CD4-positive, alpha-beta T cell (primary cell): ENCODE measurements at regions not wholly inside any gene's neighbourhood (a gene's known extent, or its start where the extent isn't known, plus 50 kb on each side); places are given as distances from the start of the nearest gene placed in this dataset.

Experiments used
- ATAC-seq: fragments of 200-7000 bp; cut with Tn5 transposase; one replicate; pipeline ENCODE4 v1.10.0; 2022; ENCODE audit warnings: mild to moderate bottlenecking; ENCODE audit not compliant: poor library complexity
- CTCF ChIA-PET: fragments of 350-600 bp; sonication (Branson Sonifier 250); formaldehyde crosslinking; loops from one replicate; lab custom pipeline; 2021; ENCODE audit warnings: antibody characterized with exemption, inconsistent platforms; lab: Charles Lee
- POLR2A ChIA-PET: fragments of 350-600 bp; sonication (Branson Sonifier 250); formaldehyde crosslinking; loops from one replicate; lab custom pipeline; 2021; ENCODE audit warnings: antibody characterized with exemption, inconsistent platforms; lab: Charles Lee
- DNase-seq, 14 experiments: peaks; one replicate each; pipeline ENCODE4 v3.0.0-alpha.2; 2013 to 2020; ENCODE audit warnings: mixed read lengths in 2 of 14
- H3K27ac ChIP-seq, 2 donors: one replicate each; pipeline versions ENCODE4 v1.5.1 to v1.7.0; 2013; ENCODE audit warnings: low read length in 2 of 2, low read depth in 1 of 2, mild to moderate bottlenecking in 1 of 2
- H3K27me3 ChIP-seq, 2 experiments: 1 replicate in 1 of 2; 2 replicates in 1 of 2; pipeline versions ENCODE4 v1.6.1 to v1.7.0; 2013; ENCODE audit warnings: low read length in 2 of 2, control low read depth in 1 of 2, mild to moderate bottlenecking in 1 of 2, moderate library complexity in 1 of 2; ENCODE audit not compliant: insufficient read depth in 2 of 2, control insufficient read depth in 1 of 2
- H3K36me3 ChIP-seq: one replicate; pipeline ENCODE4 v1.6.1; 2013; ENCODE audit warnings: low read length, control low read depth; ENCODE audit not compliant: insufficient read depth
- H3K4me1 ChIP-seq: one replicate; pipeline ENCODE4 v1.6.1; 2013; ENCODE audit warnings: low read length, control low read depth; ENCODE audit not compliant: insufficient read depth
- H3K4me3 ChIP-seq: one replicate; pipeline ENCODE4 v1.5.1; 2013; ENCODE audit warnings: mild to moderate bottlenecking, low read length, moderate library complexity
- H3K9me3 ChIP-seq, 2 experiments: 1 replicate in 1 of 2; 2 replicates in 1 of 2; pipeline versions ENCODE4 v1.6.1 to v1.7.0; 2013; ENCODE audit warnings: low read length in 2 of 2, mild to moderate bottlenecking in 2 of 2, control low read depth in 1 of 2, moderate library complexity in 1 of 2; ENCODE audit not compliant: control insufficient read depth in 1 of 2, insufficient read depth in 1 of 2
- H3K27ac Mint-ChIP-seq: one replicate; pipeline ENCODE4 v1.8.0; 2020; ENCODE audit warnings: mixed read lengths
- H3K27me3 Mint-ChIP-seq: one replicate; pipeline ENCODE4 v1.8.0; 2021; ENCODE audit warnings: mixed read lengths
- H3K36me3 Mint-ChIP-seq: one replicate; pipeline ENCODE4 v1.8.0; 2021; ENCODE audit warnings: low read depth, mixed read lengths
- H3K4me1 Mint-ChIP-seq: one replicate; pipeline ENCODE4 v1.8.0; 2021; ENCODE audit warnings: low read depth, mixed read lengths
- H3K4me3 Mint-ChIP-seq: one replicate; pipeline ENCODE4 v1.8.0; 2020; ENCODE audit warnings: mild to moderate bottlenecking, mixed read lengths
- H3K9me3 Mint-ChIP-seq: one replicate; pipeline ENCODE4 v1.8.0; 2020; ENCODE audit warnings: mixed read lengths
- CTCF ChIP-seq: fragments of 200-600 bp; IDR thresholded peaks from one replicate; pipeline ENCODE4 v1.8.0; 2022; ENCODE audit warnings: antibody characterized with exemption, mild to moderate bottlenecking
- intact Hi-C, 2 experiments: fragments of 100-400 bp; cut with DNase I in 1 of 2; cut with micrococcal nuclease in 1 of 2; formaldehyde crosslinking; loops; one replicate each; pipeline versions ENCODE4 v1.15.1 to v1.9.0; 2023 to 2025; cut with DNase I, micrococcal nuclease

- H3K4me1 Mint-ChIP-seq, result peaks cover 18% of the 10 kb centered on the region
- Histone ChIP-seq H3K27me3 (peaks cover 0 to 3% of the 10 kb centered on the region in 2 experiments), H3K4me1 (peaks cover 9% of the 10 kb centered on the region), H3K4me3 (no peak overlapping the region), H3K27ac (no peak overlapping the region), H3K36me3 (no peaks in the 10 kb centered on the region), H3K9me3 (peaks cover 0 to 7% of the 10 kb centered on the region in 2 experiments)
- POLR2A ChIA-PET, result no interaction called here
- no peaks in the 10 kb centered on the region for H3K36me3 Mint-ChIP-seq
- no peak overlapping the region for H3K4me3 Mint-ChIP-seq
- no peak for DNase-seq
- TF ChIP-seq CTCF, result no peak
- intact Hi-C loops, result no loop called here
- H3K27me3 Mint-ChIP-seq, result no peaks in the 10 kb centered on the region
- no peak for ATAC-seq
- CTCF ChIA-PET, result no interaction called here
- no peak overlapping the region for H3K27ac Mint-ChIP-seq
- H3K9me3 Mint-ChIP-seq, result no peaks in the 10 kb centered on the region
Measured at GRCh38 chr15:69852916-69853315, 244.8 kb downstream of the TLE3 start.

- Histone ChIP-seq H3K4me3 (no peak overlapping the region), H3K27ac (no peak overlapping the region), H3K27me3 (peaks cover 0 to 3% of the 10 kb centered on the region in 2 experiments), H3K4me1 (peaks cover 16% of the 10 kb centered on the region), H3K9me3 (peaks cover 0 to 7% of the 10 kb centered on the region in 2 experiments), H3K36me3 (no peaks in the 10 kb centered on the region)
- Mint-ChIP-seq H3K27me3 (no peaks in the 10 kb centered on the region), H3K4me3 (no peak overlapping the region), H3K27ac (no peak overlapping the region), H3K36me3 (no peaks in the 10 kb centered on the region), H3K4me1 (peaks cover 21% of the 10 kb centered on the region), H3K9me3 (no peaks in the 10 kb centered on the region)
- ATAC-seq (no peak), DNase-seq (no peak)
- intact Hi-C loops, result no loop called here
- POLR2A ChIA-PET, result no interaction called here
- TF ChIP-seq CTCF, result no peak
- CTCF ChIA-PET, result no interaction called here
Measured at GRCh38 chr15:69853544-69853951, 244.2 kb downstream of the TLE3 start.

GRCh38 chr15:69854001-69854400, 243.7 kb downstream of the TLE3 start:
- no peak overlapping the region for H3K27ac Mint-ChIP-seq
- no peak for TF ChIP-seq CTCF
- DNase-seq (no peak), ATAC-seq (no peak)
- no peak overlapping the region for H3K4me3 Mint-ChIP-seq
- ChIA-PET CTCF (no interaction called here), POLR2A (no interaction called here)
- peaks cover 16% of the 10 kb centered on the region for H3K4me1 ChIP-seq
- peaks cover 0 to 7% of the 10 kb centered on the region in 2 experiments for H3K9me3 ChIP-seq
- no peaks in the 10 kb centered on the region for H3K9me3 Mint-ChIP-seq
- H3K36me3 ChIP-seq, result no peaks in the 10 kb centered on the region
- H3K4me3 ChIP-seq, result no peak overlapping the region
- H3K27ac ChIP-seq, result no peak overlapping the region
- H3K27me3 ChIP-seq, result peaks cover 0 to 3% of the 10 kb centered on the region in 2 experiments
- H3K36me3 Mint-ChIP-seq, result no peaks in the 10 kb centered on the region
- H3K27me3 Mint-ChIP-seq, result no peaks in the 10 kb centered on the region
- peaks cover 24% of the 10 kb centered on the region for H3K4me1 Mint-ChIP-seq
- intact Hi-C loops, result no loop called here
